Adrenal gland (tissue), 5 donors: ENCODE measurements at regions not wholly inside any gene's neighbourhood (a gene's known extent, or its start where the extent isn't known, plus 50 kb on each side); places are given as distances from the start of the nearest gene placed in this dataset.

Experiments
- CTCF ChIP-seq, 6 experiments: fragments of 450-650 bp in 4 of 6; fragments of 200-600 bp in 2 of 6; sonication (generic) in 1 of 6; IDR thresholded peaks; 1 replicate in 5 of 6; 2 replicates in 1 of 6; pipeline versions ENCODE4 v1.5.1 to v1.8.0; 2016 to 2021; ENCODE audit warnings: antibody characterized with exemption in 6 of 6, mild to moderate bottlenecking in 2 of 6, moderate library complexity in 1 of 6
- POLR2A ChIP-seq, 2 donors: fragments of 450-650 bp; IDR thresholded peaks; one replicate each; pipeline ENCODE4 v1.6.1; 2017; ENCODE audit warnings: antibody characterized with exemption in 2 of 2, mild to moderate bottlenecking in 2 of 2, moderate library complexity in 1 of 2
- donor health status: DM: no; HTN: no; CAD: no.

DNA sequence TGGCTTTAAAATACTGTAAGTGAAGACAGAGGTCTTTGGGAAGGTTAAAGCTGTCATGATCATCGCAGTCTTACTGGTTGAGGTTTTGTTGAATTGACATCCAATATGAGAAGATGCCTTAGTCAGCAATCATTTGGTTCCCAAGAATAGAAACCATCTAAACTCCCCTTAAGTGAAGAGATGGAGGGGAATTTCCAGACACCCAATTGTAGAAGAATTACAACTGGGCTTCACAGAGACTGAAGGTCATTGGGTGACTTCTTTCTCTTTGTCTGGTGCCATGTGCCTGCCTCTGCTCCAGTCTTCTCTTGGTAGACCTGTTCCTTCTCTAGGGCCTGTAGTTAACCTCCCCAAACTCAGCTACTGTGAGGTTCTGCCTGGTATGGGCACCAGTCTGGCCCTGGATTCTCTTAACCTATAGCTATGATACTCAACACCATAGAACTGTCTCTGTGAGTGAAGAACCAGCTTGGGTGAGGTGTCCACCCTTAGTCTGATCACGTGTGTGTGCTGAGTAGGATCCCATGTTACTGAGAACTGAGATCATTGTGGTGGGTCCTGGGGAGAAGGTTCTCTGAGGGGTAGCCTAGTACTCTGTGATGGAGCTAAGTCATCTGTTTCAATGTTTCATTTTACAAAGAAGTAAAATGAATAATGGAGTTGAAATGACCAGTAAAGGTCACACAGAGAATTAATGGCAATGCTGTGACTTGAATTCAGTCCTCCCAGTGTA lies 182.5 kb downstream of the CSNK2A3 start:
- no peak for TF ChIP-seq POLR2A (IDR thresholded peaks at IDR 0.05)
- no peak for TF ChIP-seq CTCF (IDR thresholded peaks at IDR 0.05)
